ENCODE measurements at regions not wholly inside any gene's neighbourhood (a gene's known extent, or its start where the extent isn't known, plus 50 kb on each side); places are given as distances from the start of the nearest gene placed in this dataset.

DNA sequence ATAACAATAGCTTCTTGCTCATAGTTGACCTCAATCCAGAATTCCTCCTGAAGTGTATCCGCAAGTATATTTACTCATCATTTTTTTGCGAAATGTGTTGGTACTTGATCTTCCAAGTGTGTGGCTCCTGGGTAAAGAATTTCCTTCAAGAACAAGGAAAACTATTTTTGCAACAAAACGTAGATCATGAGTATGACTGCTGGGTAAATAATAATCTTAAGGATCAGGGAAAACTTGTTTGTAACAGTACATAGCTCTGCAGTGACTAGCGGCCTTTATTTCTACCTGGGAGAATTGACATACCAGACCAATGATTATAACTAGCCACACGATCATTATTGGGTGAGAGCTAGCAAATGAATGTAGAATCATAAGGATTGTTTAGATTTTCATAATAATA, 1311.7 kb downstream of the ARAP2 start:
- TF ChIP-seq GATA2 (IDR thresholded peaks at IDR 0.05; ENCODE audit: low read depth, low read length) (no peak), GATA3 (IDR thresholded peaks at IDR 0.05; ENCODE audit: low read depth, low read length) (no peak)

Data from SH-SY5Y (cell line).